Ecto neural progenitor cell (in vitro differentiated cells): ENCODE measurements at regions not wholly inside any gene's neighbourhood (a gene's known extent, or its start where the extent isn't known, plus 50 kb on each side); places are given as distances from the start of the nearest gene placed in this dataset.
A peak's percentile ranks its signal among the peaks of the same experiment; 100 is the strongest.
"Not testable (repeated sequence)": the region's sequence is repeated elsewhere in the genome, so short reads cannot be mapped to it uniquely, and the experiment has no call there.

Experiments
- DNase-seq: peaks from one replicate; pipeline ENCODE4 v3.0.0-alpha.2; 2018; ENCODE audit warnings: low spot score

GRCh38 chr4:103499094-103499493 lies 220.7 kb downstream of the TACR3 start:
- DNase-seq = no peak

DNA sequence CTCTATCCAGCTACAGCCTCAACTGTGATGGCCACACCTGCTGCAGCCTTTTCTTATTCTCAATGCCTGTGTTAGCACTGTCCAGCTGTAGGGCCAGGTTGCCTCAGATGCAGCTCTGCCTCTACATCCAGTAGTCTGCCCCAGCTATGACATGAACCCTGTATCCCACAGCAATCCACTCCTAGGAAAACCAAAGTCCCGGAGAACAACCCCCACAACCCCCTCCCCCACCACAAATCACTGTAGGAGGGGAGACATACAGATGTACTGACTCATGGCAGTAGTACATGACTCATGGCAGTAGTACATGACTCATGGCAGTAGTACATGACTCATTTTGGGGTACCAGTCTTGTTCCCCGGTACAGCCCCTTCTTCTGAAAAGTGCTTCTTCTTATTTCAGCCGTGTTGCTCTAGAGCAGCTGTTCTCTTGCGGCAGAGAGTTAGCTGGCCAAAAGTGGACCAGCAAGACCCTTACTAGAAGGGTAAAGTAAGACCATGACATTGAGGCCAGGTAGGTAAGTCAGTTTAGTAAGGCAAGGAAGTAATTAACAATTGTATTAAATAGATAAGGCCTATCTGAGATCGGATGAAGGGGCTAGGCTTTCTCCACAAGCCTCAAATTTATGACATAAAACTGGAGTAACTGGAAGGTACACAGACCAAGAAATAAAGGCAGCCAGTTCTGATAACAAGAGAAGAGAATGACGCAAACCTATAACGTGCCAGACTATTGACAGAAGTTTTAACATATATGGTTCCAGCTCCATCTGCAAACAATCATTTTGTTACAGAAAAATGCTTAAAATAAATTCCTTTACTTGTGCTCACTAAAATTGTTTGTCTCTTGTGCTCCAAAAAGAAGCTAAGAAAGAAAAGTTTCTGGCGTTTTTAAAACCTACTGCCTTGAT lies 221.4 kb downstream of the TACR3 start:
- no peak for DNase-seq

- no peak for DNase-seq
Measured at GRCh38 chr4:103497692-103498091, 222.1 kb downstream of the TACR3 start.

DNA sequence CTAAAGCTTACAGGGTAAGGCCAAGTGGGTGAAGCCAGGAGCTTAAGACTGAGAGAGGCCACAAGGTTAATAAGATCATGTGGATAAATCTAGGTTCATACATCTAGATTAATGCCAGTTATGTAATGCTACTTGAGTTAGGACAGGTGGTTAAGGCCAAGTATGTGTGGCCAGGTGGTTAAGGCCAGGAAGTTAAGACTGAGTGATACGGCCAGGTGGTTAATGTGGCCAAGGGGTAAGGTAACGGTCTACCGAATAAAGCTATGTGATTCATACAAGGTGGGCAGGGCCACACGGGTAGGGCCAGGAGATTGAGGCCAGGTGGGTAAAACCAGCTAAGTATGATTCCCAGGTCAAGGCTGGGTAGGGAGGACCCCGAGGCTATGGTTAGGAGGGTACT lies 223.0 kb downstream of the TACR3 start:
- no peak for DNase-seq

- no peak for DNase-seq
Measured at GRCh38 chr4:103493450-103494159, 226.2 kb downstream of the TACR3 start.

GRCh38 chr4:103485296-103485695 lies 234.5 kb downstream of the TACR3 start:
- not testable (repeated sequence) for DNase-seq

DNA sequence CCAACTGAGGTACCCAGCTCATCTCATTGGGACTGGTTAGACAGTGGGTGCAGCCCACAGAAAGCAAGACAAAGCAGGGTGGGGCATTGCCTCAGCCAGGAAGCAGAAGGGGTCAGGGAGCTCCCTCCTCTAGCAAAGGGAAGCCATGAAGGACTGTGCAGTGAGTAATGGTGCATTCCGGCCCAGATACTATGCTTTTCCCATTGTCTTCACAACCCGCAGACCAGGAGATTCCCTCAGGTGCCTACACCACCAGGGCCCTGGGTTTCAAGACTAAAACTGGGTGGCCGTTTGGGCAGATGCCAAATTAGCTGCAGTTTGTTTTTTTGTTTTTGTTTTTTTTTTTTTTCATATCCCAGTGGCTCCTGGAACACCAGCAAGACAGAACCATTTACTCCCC lies 235.3 kb downstream of the TACR3 start:
- DNase-seq = no peak

DNA sequence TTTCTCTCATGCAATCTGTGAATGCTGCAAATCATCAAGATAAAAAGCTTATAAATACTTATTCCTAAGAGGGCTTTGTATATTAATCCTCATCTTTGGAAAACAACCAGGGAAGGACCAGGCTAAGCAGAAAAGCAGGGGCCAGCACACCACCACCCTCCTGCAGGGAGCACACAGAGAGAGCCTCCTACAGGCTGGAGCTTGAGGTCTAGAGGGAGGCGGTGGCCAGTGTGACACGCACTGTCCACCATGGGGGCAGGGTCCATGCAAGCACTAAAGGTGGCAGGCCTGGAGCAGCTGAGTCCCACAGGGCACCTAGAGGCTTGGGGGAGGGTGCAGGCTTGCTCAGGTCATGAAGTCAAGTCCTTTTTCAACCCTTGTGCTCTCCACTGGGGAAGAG lies 236.9 kb downstream of the TACR3 start:
- no peak for DNase-seq

GRCh38 chr4:103482471-103482870 lies 237.3 kb downstream of the TACR3 start:
- no peak for DNase-seq

DNA sequence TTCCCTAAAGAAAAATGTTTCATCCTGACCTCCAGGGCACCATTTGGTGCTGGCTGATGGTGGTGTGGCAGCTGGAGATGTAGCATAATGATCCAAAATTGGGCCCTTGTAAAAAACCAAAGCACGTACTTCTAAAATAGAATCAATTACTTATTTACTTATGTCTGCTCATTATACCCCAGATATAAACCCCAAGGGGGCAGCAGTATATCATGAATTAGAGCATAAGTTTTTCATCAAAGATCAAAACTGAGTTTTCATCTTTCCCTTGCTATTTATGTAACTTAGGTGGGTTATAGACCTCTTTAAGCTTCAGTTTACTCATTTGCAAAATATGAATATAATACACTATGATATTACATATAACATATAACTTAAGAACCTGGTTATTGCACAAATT lies 241.1 kb downstream of the TACR3 start:
- DNase-seq = no peak

DNA sequence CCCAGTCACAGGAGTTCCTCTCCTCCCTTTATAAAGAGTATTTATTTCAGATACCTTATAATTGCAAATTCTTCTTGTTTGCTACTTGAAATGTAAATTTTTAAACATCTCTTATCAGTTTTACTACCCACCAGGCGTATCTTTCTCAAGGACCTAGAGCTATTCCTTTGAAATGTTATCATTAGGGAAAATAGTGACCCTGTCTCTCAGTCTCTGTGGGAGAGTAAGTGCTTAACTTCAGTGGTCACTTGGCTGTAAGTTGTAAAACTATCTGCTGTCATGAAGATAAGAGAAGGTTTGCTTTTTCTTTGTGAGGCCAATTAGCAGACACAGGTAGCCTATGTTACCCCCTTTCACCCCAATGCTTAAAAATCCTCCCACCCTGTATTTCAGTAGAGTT lies 241.6 kb downstream of the TACR3 start:
- no peak for DNase-seq

GRCh38 chr4:103457566-103457965 lies 259.4 kb upstream of the CENPE start:
- DNase-seq = no peak

DNA sequence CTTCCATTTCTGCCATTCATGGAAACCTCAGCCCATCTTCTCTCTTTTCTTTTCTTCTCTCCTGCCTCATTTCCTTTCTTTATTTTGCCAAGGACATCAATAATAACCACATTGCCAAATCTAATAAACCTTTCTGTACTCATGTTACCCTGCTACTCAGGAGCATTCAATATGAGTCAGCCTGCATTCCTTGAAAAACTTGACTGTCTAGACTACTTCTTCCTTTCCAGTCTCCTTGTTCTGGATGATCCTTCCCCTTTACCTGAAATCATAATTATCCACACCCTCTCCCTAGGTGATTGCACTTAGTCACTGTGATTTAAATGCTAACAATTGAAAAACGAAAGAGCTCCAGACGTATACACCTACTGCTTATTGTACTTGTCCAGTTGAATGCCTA lies 253.2 kb upstream of the CENPE start:
- no peak for DNase-seq

DNA sequence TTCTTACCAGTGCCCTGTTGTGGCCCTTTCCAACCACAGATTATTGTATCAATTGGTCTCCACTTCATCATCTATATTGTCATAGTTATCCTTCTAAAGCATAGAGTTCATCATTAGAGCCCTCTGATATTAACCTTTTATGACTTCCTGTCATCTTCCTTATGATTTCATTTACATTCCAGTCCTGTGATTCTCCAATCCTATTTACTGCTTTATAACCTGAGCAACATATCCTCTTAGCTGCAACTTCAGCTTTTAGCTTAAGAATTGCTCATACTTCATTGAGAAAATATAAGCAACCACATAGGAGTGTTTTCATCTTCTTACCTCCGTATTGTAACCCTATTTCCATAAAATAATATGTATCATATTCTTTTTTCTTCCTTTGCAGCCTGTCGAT lies 252.6 kb upstream of the CENPE start:
- DNase-seq = no peak

DNA sequence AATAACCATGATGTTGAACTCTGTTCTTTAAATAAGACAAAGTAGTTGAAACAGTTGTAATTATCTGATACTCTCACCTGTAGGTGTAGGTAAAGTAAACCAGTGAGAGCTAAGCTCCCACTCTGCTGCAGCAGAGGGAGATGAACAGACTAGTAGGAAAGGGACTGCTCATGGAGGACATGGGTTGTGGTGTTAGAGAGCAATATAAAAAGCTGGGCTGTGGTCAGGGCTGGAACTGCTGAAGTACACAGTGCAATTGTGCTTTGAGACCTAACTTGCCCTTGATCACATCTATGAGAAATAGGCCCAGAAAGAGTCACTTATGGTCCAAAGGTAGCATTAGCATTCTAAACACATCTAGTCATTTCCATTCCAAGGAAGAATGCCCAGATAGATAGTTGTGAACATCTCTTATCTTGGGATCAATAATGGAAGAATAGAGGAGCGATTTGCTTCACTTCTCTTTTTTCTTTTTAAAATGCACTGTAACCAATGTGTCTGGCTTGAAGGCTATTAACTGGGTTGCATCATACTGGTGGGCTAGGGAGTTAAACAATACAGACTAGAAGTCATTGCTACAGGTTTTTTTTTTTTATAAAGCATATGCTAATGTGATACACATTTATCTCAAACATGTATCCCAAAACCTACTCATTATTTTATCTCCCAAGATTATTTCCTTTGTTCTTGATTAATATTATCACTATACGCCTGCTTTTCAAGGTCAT lies 251.3 kb upstream of the CENPE start:
- no peak for DNase-seq

- DNase-seq = no peak
Measured at GRCh38 chr4:103445377-103445776, 247.2 kb upstream of the CENPE start.

DNA sequence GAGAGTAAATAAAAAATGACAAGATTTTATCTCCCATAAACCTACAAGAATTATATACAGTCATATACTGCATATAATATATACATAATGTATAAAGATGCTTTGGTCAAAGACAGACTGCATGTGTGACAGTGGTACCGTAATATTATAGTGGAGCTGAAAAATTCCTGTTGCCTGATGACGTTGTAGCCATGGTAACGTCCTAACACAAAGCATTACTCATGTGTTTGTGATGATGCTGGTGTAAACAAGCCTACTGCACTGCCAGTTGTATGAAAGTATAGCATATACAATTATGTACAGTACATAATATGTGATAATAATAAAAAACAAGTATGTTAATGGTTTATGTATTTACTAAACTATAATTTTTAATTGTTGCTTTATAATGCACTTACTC lies 245.2 kb upstream of the CENPE start:
- DNase-seq = no peak

- peak; percentile 53 for DNase-seq
Measured at GRCh38 chr4:103429283-103429682, 231.1 kb upstream of the CENPE start.

GRCh38 chr4:103425406-103425805 lies 227.3 kb upstream of the CENPE start:
- no peak for DNase-seq

DNA sequence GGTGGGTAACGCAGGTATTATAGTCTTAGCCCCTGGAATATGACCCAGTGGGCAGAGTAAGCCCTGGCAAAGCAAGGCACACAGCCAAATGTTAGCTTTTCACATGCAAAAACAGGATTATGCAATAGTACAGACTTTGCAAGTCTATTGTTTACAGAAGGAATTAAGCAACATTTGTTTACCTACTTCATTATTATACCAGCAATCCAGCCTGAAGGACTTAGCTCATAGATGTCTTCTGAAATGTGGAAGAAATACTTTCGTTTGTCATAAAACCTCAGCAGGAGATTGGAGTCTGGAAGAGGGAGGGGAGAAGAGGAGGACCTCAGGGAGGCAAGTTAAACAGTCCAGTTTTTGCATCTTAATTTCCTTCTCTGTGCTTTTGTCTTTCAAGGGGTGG lies 226.7 kb upstream of the CENPE start:
- DNase-seq = no peak

- DNase-seq = no peak
Measured at GRCh38 chr4:103423261-103423660, 225.1 kb upstream of the CENPE start.

DNA sequence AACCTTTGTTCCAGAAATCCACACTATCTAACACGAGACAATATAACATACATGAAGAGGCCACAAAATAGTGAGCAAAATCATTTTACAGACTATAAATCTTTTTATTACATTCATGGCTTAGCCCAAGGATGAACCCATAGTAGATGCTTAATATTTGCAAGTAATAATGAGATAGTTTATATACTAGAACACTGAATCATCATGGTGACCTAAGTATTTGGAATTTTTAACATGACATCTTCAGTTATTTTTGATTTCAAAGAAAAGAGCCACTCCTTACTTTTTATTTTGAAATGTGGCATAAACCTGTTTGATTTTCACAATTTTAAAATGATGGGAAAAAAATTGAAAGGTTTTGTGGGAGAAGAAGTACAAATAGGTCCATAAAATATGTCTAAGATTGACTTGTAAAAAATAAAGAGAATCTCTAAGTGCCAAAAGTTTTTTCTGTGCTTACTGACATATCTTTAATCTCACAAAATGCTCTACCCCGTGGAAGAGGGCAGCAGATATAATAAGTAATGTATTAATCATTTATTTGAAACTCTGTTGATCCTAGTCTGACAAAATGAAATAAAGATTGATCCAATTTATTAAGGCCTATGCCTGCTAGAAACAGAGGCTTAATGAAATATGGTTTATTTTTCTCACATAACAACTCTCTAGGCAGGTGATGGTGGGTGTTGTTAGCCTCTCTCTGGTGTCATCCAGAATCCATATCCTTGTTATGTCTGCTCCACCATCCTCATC lies 224.5 kb upstream of the CENPE start:
- no peak for DNase-seq
